NT2/D1 (cell line): ENCODE measurements at regions not wholly inside any gene's neighbourhood (a gene's known extent, or its start where the extent isn't known, plus 50 kb on each side); places are given as distances from the start of the nearest gene placed in this dataset.

Experiments used
- SUZ12 ChIP-seq: IDR thresholded peaks from 2 replicates; pipeline ENCODE4 v1.6.1; 2011; ENCODE audit not compliant: insufficient read length, insufficient read depth; ENCODE audit errors: extremely low read depth
- YY1 ChIP-seq: IDR thresholded peaks from 2 replicates; pipeline ENCODE4 v1.6.1; 2011; ENCODE audit not compliant: insufficient read length, insufficient read depth

DNA sequence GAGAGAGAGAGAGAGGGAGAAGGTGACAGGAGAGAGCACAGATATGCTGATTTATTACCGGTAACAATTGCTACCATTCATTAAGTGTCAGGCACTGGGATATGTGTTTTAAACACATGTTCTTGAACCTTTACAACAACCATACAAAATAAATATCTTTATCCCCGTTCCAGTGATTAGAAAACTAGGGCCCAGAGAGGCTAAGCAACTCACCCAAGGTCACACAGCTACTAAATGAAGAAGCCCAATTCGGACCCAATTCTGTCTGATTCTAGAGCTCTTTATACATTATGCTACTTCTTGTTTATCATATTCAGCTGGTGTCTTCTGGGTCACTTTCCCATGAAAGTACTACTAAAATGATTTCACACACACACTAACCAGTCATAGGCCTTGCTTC is 154.0 kb upstream of the RAG2 start:
- TF ChIP-seq SUZ12 (no peak), YY1 (no peak)
